Suprapubic skin (tissue), 3 donors: ENCODE measurements at regions not wholly inside any gene's neighbourhood (a gene's known extent, or its start where the extent isn't known, plus 50 kb on each side); places are given as distances from the start of the nearest gene placed in this dataset.

ENCODE experiments used
- CTCF ChIP-seq, 2 donors: fragments of 200-600 bp in 1 of 2; fragments of 450-650 bp in 1 of 2; sonication (generic) in 1 of 2; IDR thresholded peaks; one replicate each; pipeline ENCODE4 v1.5.1; 2016 to 2019; ENCODE audit warnings: antibody characterized with exemption in 2 of 2, mild to moderate bottlenecking in 1 of 2, moderate library complexity in 1 of 2
- EP300 ChIP-seq: sonication (generic); formaldehyde crosslinking; IDR thresholded peaks from one replicate; pipeline ENCODE4 v1.6.1; 2017; ENCODE audit warnings: antibody characterized with exemption
- POLR2A ChIP-seq, 2 donors: fragments of 450-650 bp; IDR thresholded peaks; one replicate each; pipeline ENCODE4 v1.6.1; 2017; ENCODE audit warnings: antibody characterized with exemption in 2 of 2, mild to moderate bottlenecking in 2 of 2, moderate library complexity in 2 of 2

DNA sequence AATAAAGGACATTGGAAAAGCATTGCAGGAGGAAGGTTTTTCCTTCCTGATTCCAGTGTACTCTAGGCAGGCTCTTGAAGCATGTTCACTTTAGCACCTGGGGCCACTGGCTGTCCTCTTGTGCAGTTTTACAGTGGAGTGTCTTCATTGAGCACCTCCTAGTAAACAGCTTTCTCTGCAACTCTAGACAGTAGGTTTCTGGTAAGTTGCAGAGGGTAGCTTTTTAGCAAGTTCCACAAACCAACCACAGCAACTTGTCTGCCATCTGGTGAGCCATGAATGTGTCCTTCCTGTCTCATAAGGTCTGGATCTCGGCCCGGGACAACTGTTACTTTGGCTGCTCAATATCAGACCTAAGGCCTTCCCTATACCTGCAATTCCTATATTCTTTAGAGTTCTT lies 488.0 kb downstream of the MAN2A1 start:
- TF ChIP-seq POLR2A (IDR thresholded peaks at IDR 0.05), result no peak
- TF ChIP-seq CTCF (IDR thresholded peaks at IDR 0.05), result no peak
- TF ChIP-seq EP300, result no peak
